Panc1 (cell line): ENCODE measurements at regions not wholly inside any gene's neighbourhood (a gene's known extent, or its start where the extent isn't known, plus 50 kb on each side); places are given as distances from the start of the nearest gene placed in this dataset.
"Not testable (repeated sequence)": the region's sequence is repeated elsewhere in the genome, so short reads cannot be mapped to it uniquely, and the experiment has no call there.

Experiments
- ATAC-seq: fragments of 200-7000 bp; cut with Tn5 transposase; 2 replicates; pipeline ENCODE4 v1.9.1; 2020; ENCODE audit warnings: mild to moderate bottlenecking, moderate library complexity
- BruUV-seq: library from RNA; stranded (reverse); fragments of 400-500 nt; replicated peaks from 2 replicates; lab custom pipeline; 2021; lab: Mats Ljungman, UMichigan
- CTCF ChIA-PET: fragments of 300-600 bp; sonication (Branson Sonifier 250); formaldehyde crosslinking; loops from one replicate; lab custom pipeline; 2022; ENCODE audit warnings: antibody characterized with exemption; lab: Charles Lee
- POLR2A ChIA-PET: fragments of 300-600 bp; sonication (Branson Sonifier 250); formaldehyde crosslinking; loops from one replicate; lab custom pipeline; 2022; ENCODE audit warnings: antibody characterized with exemption; lab: Charles Lee
- DNase-seq: peaks from one replicate; pipeline ENCODE4 v3.0.0-alpha.2; 2010; ENCODE audit warnings: low read depth, low spot score
- H3K27ac ChIP-seq: 2 replicates; pipeline ENCODE4 v1.5.1; 2011; ENCODE audit warnings: mild to moderate bottlenecking, low read length, inconsistent platforms
- H3K27me3 ChIP-seq: fragments of 200-500 bp; sonication (Bioruptor generic); 2 replicates; pipeline ENCODE4 v1.6.0; 2014; ENCODE audit warnings: low read length, inconsistent platforms; ENCODE audit not compliant: control insufficient read depth, insufficient read depth
- H3K36me3 ChIP-seq: fragments of 200-500 bp; sonication (Bioruptor generic); 2 replicates; pipeline ENCODE4 v1.5.1; 2014; ENCODE audit warnings: inconsistent platforms, mild to moderate bottlenecking, low read length, moderate library complexity; ENCODE audit not compliant: control insufficient read depth, insufficient read depth
- H3K4me1 ChIP-seq: 2 replicates; pipeline ENCODE4 v1.5.1; 2011; ENCODE audit warnings: inconsistent platforms, mild to moderate bottlenecking, low read length, moderate library complexity; ENCODE audit not compliant: control insufficient read depth, insufficient read depth
- H3K4me3 ChIP-seq, 2 experiments: 2 replicates each; pipeline ENCODE4 v1.5.1; 2011 to 2012; ENCODE audit warnings: low read depth in 2 of 2, low read length in 2 of 2, mild to moderate bottlenecking in 2 of 2, inconsistent platforms in 1 of 2, moderate library complexity in 1 of 2
- H3K9me3 ChIP-seq: fragments of 200-500 bp; sonication (Bioruptor generic); 2 replicates; pipeline ENCODE4 v1.5.1; 2014; ENCODE audit warnings: low read depth, mild to moderate bottlenecking, inconsistent platforms, low read length, moderate library complexity; ENCODE audit not compliant: control insufficient read depth, insufficient read depth
- POLR2AphosphoS5 ChIP-seq: IDR thresholded peaks from 2 replicates; pipeline ENCODE4 v1.6.1; 2012; ENCODE audit warnings: mild to moderate bottlenecking, low read depth, low read length, moderate library complexity
- SIN3A ChIP-seq: IDR thresholded peaks from 2 replicates; pipeline ENCODE4 v1.6.1; 2012; ENCODE audit warnings: low read depth, mild to moderate bottlenecking, low read length, moderate library complexity, borderline replicate concordance; ENCODE audit not compliant: insufficient read depth
- TCF7L2 ChIP-seq: IDR thresholded peaks from 2 replicates; pipeline ENCODE4 v1.6.1; 2011; ENCODE audit warnings: mild to moderate bottlenecking, low read depth, low read length, inconsistent platforms
- in situ Hi-C: cut with HindIII; loops from 2 replicates; pipeline ENCODE4 v1.10.0; 2016; ENCODE audit warnings: low sequenced_read_pairs, low pct_unique_long_range_greater_than_20kb
- intact Hi-C: fragments of 100-400 bp; cut with micrococcal nuclease; formaldehyde crosslinking; loops from one replicate; pipeline ENCODE4 v1.10.0; 2022; ENCODE audit not compliant: unreplicated experiment
- TF ChIP-seq, protein P1 (sequence below), 2 experiments: IDR thresholded peaks; 2 replicates each; pipeline ENCODE4 v1.6.1; 2011 to 2012; ENCODE audit warnings: low read depth in 2 of 2, control low read depth in 1 of 2, low read length in 1 of 2, mild to moderate bottlenecking in 1 of 2, moderate library complexity in 1 of 2; ENCODE audit not compliant: insufficient read depth in 1 of 2
- TF ChIP-seq, protein P2 (sequence below): fragments of 450-650 bp; IDR thresholded peaks from 2 replicates; pipeline ENCODE4 v1.5.1; 2017; ENCODE audit warnings: mild to moderate bottlenecking

DNA sequence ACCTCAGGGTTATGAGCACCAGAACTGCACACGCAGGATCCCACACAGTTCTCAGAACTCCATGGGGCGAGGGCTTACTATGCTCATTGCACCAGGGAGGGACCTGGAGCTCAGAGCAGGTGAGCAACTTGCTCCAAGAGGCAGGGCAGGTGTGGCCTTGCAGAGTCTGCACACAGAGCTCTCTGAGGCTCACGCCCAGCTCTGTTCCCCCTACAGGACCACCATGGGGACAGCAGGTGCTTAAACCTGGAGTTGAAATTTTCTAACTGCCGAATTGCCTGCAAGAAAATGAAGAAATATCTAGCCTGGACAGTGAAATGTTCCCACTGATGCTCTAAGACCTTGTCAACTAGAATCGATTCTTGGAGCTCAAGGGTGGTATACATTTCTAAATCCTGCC is 49.9 kb upstream of the MSMB start:
- H3K9me3 ChIP-seq, CTCF ChIA-PET, BruUV-seq, DNase-seq, H3K27ac ChIP-seq, intact Hi-C loops, H3K36me3 ChIP-seq, H3K4me3 ChIP-seq, in situ Hi-C loops, POLR2A ChIA-PET, H3K27me3 ChIP-seq, H3K4me1 ChIP-seq: not testable (repeated sequence)
- 0 out of 2 replicates have a peak, but pooled peaks have one; percentile 26 for ATAC-seq

DNA sequence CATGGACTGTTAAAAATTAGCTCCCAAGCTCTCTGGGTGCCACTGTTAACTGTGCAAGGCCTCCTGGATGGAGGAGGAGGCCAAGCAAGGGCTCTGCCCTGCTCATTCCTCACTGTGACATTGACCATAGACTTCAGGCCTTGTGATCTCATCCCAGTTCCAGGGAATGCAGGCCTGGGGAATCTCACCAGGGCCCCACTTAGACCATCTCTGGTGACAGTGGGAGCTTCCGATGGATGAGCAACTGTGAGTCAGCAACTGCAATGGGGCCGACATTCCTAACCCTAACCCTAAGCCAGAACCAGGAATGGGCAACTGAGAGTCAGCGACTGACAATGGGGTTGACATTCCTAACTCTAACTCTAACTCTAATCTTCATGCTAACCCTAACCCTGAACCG is 50.4 kb upstream of the MSMB start:
- ATAC-seq = no peak
- DNase-seq = no peak
- intact Hi-C loops (no loop called here), in situ Hi-C loops (no loop called here)
- TF ChIP-seq, protein P1, sequence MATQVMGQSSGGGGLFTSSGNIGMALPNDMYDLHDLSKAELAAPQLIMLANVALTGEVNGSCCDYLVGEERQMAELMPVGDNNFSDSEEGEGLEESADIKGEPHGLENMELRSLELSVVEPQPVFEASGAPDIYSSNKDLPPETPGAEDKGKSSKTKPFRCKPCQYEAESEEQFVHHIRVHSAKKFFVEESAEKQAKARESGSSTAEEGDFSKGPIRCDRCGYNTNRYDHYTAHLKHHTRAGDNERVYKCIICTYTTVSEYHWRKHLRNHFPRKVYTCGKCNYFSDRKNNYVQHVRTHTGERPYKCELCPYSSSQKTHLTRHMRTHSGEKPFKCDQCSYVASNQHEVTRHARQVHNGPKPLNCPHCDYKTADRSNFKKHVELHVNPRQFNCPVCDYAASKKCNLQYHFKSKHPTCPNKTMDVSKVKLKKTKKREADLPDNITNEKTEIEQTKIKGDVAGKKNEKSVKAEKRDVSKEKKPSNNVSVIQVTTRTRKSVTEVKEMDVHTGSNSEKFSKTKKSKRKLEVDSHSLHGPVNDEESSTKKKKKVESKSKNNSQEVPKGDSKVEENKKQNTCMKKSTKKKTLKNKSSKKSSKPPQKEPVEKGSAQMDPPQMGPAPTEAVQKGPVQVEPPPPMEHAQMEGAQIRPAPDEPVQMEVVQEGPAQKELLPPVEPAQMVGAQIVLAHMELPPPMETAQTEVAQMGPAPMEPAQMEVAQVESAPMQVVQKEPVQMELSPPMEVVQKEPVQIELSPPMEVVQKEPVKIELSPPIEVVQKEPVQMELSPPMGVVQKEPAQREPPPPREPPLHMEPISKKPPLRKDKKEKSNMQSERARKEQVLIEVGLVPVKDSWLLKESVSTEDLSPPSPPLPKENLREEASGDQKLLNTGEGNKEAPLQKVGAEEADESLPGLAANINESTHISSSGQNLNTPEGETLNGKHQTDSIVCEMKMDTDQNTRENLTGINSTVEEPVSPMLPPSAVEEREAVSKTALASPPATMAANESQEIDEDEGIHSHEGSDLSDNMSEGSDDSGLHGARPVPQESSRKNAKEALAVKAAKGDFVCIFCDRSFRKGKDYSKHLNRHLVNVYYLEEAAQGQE (IDR thresholded peaks at IDR 0.05; ENCODE audit: insufficient read depth in 1 of 2, low read depth in 2 of 2, low read length in 1 of 2) = no peak
- TF ChIP-seq TCF7L2 (no peak), SIN3A (no peak), POLR2AphosphoS5 (no peak)
- TF ChIP-seq, protein P2, sequence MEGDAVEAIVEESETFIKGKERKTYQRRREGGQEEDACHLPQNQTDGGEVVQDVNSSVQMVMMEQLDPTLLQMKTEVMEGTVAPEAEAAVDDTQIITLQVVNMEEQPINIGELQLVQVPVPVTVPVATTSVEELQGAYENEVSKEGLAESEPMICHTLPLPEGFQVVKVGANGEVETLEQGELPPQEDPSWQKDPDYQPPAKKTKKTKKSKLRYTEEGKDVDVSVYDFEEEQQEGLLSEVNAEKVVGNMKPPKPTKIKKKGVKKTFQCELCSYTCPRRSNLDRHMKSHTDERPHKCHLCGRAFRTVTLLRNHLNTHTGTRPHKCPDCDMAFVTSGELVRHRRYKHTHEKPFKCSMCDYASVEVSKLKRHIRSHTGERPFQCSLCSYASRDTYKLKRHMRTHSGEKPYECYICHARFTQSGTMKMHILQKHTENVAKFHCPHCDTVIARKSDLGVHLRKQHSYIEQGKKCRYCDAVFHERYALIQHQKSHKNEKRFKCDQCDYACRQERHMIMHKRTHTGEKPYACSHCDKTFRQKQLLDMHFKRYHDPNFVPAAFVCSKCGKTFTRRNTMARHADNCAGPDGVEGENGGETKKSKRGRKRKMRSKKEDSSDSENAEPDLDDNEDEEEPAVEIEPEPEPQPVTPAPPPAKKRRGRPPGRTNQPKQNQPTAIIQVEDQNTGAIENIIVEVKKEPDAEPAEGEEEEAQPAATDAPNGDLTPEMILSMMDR = no peak
- no peaks in the 10 kb centered on the region for H3K4me1 ChIP-seq
- H3K9me3 ChIP-seq = no peaks in the 10 kb centered on the region
- H3K27me3 ChIP-seq = no peaks in the 10 kb centered on the region
- H3K4me3 ChIP-seq = no peak overlapping the region
- no TSS peak for BruUV-seq
- H3K36me3 ChIP-seq = no peaks in the 10 kb centered on the region
- ChIA-PET POLR2A (no interaction called here), CTCF (no interaction called here)
- H3K27ac ChIP-seq = no peak overlapping the region

DNA sequence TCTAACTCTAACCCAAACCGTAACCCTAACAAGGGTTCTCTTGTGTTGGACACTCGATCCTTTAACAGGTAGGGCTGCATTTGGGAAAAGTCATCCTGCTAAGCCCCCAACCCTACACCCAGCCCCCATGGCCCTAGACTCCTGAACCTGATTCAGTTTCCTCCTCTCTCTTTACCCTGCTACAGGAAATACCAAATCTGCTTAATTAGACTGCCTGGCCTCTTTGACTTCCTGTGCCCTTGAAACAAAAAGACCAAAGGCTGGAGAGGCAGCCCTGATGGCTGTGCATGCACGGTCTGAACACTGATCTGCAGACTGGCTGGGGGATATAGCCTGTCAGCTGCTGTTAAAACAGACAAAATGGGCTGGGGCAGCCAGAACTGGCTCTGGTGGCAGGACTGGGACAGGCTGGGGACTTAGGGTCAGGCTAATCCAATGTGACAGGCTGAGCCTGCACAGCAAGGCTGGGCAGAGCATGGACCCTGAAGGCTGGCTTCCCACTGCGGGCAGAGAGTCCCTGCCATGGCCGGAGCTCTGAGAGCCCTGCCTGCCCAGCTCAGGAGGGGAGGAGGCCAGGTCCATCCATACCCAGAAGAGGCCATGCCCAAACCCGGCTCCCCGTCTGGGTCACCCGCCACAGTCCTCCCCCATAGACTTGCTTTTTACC is 51.0 kb upstream of the MSMB start:
- H3K9me3 ChIP-seq = no peaks in the 10 kb centered on the region
- DNase-seq (no peak), ATAC-seq (peak; percentile 50; the same call in 1 of the 2 replicates)
- no peaks in the 10 kb centered on the region for H3K27me3 ChIP-seq
- CTCF ChIA-PET = no interaction called here
- no peaks in the 10 kb centered on the region for H3K4me1 ChIP-seq
- TF ChIP-seq POLR2AphosphoS5 (no peak), TCF7L2 (no peak), SIN3A (no peak)
- TF ChIP-seq, protein P1 (IDR thresholded peaks at IDR 0.05; ENCODE audit: insufficient read depth in 1 of 2, low read depth in 2 of 2, low read length in 1 of 2) = no peak
- TF ChIP-seq, protein P2 = no peak
- intact Hi-C loops (no loop called here), in situ Hi-C loops (no loop called here)
- BruUV-seq = no TSS peak
- POLR2A ChIA-PET = no interaction called here
- no peak overlapping the region for H3K4me3 ChIP-seq
- no peaks in the 10 kb centered on the region for H3K36me3 ChIP-seq
- no peak overlapping the region for H3K27ac ChIP-seq
